ENCODE measurements at regions not wholly inside any gene's neighbourhood (a gene's known extent, or its start where the extent isn't known, plus 50 kb on each side); places are given as distances from the start of the nearest gene placed in this dataset.
A peak's percentile ranks its signal among the peaks of the same experiment; 100 is the strongest.

- TF ChIP-seq REST (IDR thresholded peaks at IDR 0.05), result no peak
- no peak for TF ChIP-seq NR2F2 (IDR thresholded peaks at IDR 0.05)
- TF ChIP-seq FOXA1 (IDR thresholded peaks at IDR 0.05), result no peak
- no peak for TF ChIP-seq HNF4A (conservative IDR thresholded peaks at IDR 0.05)
- TF ChIP-seq EGR1 (IDR thresholded peaks at IDR 0.05; ENCODE audit: low read depth in 2 of 2), result no peak
- TF ChIP-seq SP1 (IDR thresholded peaks at IDR 0.05), result no peak
- no peak for TF ChIP-seq MAX (IDR thresholded peaks at IDR 0.05)
- TF ChIP-seq TAF1 (conservative IDR thresholded peaks at IDR 0.05), result no peak
These were observed 194.5 kb downstream of the OPA1 start (continued) for GRCh38 chr3:193787496-193787870.

GRCh38 chr3:193788189-193788991 lies 195.4 kb downstream of the OPA1 start:
- Histone ChIP-seq H3K27ac (ENCODE audit: low read depth in 1 of 2, low read length in 2 of 2) (no peak overlapping the region), H3K4me1 (ENCODE audit: control insufficient read depth in 4 of 4, insufficient read depth in 4 of 4, low read length in 3 of 4) (no peaks in the 10 kb centered on the region), H3K36me3 (ENCODE audit: control insufficient read depth in 4 of 4, insufficient read depth in 3 of 4, low read depth in 1 of 4, low read length in 3 of 4) (no peaks in the 10 kb centered on the region), H3K9me3 (ENCODE audit: control insufficient read depth in 4 of 4, low read length in 3 of 4) (no peaks in the 10 kb centered on the region), H3K9ac (ENCODE audit: low read depth in 1 of 2, low read length in 2 of 2) (no peak overlapping the region), H3K4me3 (ENCODE audit: low read depth in 1 of 3, low read length in 3 of 3) (no peak overlapping the region), H3K27me3 (ENCODE audit: control insufficient read depth in 4 of 4, insufficient read depth in 4 of 4, low read length in 3 of 4) (no peaks in the 10 kb centered on the region)
- TF ChIP-seq ZBTB33 (IDR thresholded peaks at IDR 0.05) (no peak), RAD21 (IDR thresholded peaks at IDR 0.05) (peak; percentile 98 to 99), MAX (IDR thresholded peaks at IDR 0.05) (no peak), JUND (IDR thresholded peaks at IDR 0.05) (no peak), RXRA (IDR thresholded peaks at IDR 0.05) (peak; percentile 31 to 41), HNF4A (conservative IDR thresholded peaks at IDR 0.05) (peak in 1 of 2 donors; percentile 4), YY1 (IDR thresholded peaks at IDR 0.05) (no peak), GABPA (IDR thresholded peaks at IDR 0.05 in 1 of 2, conservative IDR thresholded peaks at IDR 0.05 in 1 of 2) (no peak), ATF3 (IDR thresholded peaks at IDR 0.05) (no peak), HNF4G (IDR thresholded peaks at IDR 0.05) (no peak), REST (IDR thresholded peaks at IDR 0.05) (no peak), FOXA2 (IDR thresholded peaks at IDR 0.05) (no peak), FOXA1 (IDR thresholded peaks at IDR 0.05) (no peak), EGR1 (IDR thresholded peaks at IDR 0.05; ENCODE audit: low read depth in 2 of 2) (no peak), CTCF (IDR thresholded peaks at IDR 0.05; ENCODE audit: low read depth, low read length, missing input control) (peak; percentile 88), NR2F2 (IDR thresholded peaks at IDR 0.05) (peak; percentile 64), SP1 (IDR thresholded peaks at IDR 0.05) (peak; percentile 13), TAF1 (conservative IDR thresholded peaks at IDR 0.05) (no peak)
- 39% methylated on average over 15 of the region's 15 CpGs for WGBS
- peak; percentile 60 for DNase-seq (ENCODE audit: low spot score)

Data from liver (tissue), 8 donors.